ES-I3 (cell line): ENCODE measurements at regions not wholly inside any gene's neighbourhood (a gene's known extent, or its start where the extent isn't known, plus 50 kb on each side); places are given as distances from the start of the nearest gene placed in this dataset.

Experiments used
- H3K36me3 ChIP-seq: 2 replicates; pipeline ENCODE4 v1.6.1; 2013; ENCODE audit warnings: mild to moderate bottlenecking, low read length, control low read depth, moderate library complexity; ENCODE audit not compliant: insufficient read depth
- H3K4me1 ChIP-seq: 2 replicates; pipeline ENCODE4 v1.6.1; 2013; ENCODE audit warnings: mild to moderate bottlenecking, control low read depth, low read length; ENCODE audit not compliant: insufficient read depth
- H3K9ac ChIP-seq: 2 replicates; pipeline ENCODE4 v1.6.1; 2013; ENCODE audit warnings: low read depth, mild to moderate bottlenecking, low read length, moderate library complexity
- H3K9me3 ChIP-seq: 2 replicates; pipeline ENCODE4 v1.6.1; 2013; ENCODE audit warnings: mild to moderate bottlenecking, low read length, moderate library complexity; ENCODE audit not compliant: control insufficient read depth, insufficient read depth

DNA sequence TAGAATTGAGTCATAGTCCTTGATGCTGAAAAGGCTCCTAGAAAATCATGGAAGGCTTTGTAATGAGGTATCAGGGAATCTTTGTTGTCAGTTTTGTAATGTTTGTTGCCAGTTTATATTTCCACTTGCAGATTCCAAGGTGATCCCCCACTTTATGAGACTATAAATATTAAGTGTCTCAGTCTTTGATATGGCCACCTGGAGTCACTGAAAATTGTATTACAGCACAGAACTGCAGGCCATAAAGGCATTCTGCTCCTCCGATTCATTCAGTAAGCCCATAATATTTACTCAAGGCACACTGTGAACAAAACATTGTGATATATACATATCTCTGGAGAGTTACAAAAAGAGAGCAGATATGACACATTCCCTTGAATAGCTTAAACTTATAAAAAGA, 457.8 kb upstream of the ZNF385D start:
- Histone ChIP-seq H3K4me1 (no peaks in the 10 kb centered on the region), H3K9me3 (no peaks in the 10 kb centered on the region), H3K36me3 (no peaks in the 10 kb centered on the region), H3K9ac (no peak overlapping the region)

GRCh38 chr3:22209578-22209977, 458.6 kb upstream of the ZNF385D start:
- no peaks in the 10 kb centered on the region for H3K4me1 ChIP-seq
- H3K9me3 ChIP-seq, result no peaks in the 10 kb centered on the region

GRCh38 chr3:22210693-22211092, 459.7 kb upstream of the ZNF385D start:
- Histone ChIP-seq H3K4me1 (no peaks in the 10 kb centered on the region), H3K9me3 (no peaks in the 10 kb centered on the region), H3K9ac (no peak overlapping the region), H3K36me3 (no peaks in the 10 kb centered on the region)

More at GRCh38 chr3:22209578-22209977, 458.6 kb upstream of the ZNF385D start:
- Histone ChIP-seq H3K36me3 (no peaks in the 10 kb centered on the region), H3K9ac (no peak overlapping the region)

DNA sequence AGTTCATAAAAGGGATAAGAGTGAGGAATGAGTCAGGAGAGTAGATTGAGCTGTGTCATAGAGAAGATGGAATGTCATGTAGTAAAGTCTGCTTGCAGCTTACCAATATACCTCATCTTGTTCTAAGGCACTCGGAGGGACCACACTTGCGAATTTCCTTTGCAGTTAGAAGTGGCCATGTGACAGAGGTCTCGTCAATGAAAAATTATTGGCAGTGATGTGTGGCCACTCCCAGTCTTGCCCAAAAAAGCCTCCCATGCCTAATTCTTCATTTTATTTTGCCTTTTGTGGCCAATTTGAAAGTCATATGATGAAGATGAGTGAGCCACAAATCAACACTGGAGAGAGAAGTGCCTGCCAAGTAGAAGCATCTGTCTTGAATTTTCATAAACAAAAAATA, 465.6 kb upstream of the ZNF385D start:
- Histone ChIP-seq H3K9ac (no peak overlapping the region), H3K4me1 (no peaks in the 10 kb centered on the region), H3K36me3 (no peaks in the 10 kb centered on the region), H3K9me3 (no peaks in the 10 kb centered on the region)

DNA sequence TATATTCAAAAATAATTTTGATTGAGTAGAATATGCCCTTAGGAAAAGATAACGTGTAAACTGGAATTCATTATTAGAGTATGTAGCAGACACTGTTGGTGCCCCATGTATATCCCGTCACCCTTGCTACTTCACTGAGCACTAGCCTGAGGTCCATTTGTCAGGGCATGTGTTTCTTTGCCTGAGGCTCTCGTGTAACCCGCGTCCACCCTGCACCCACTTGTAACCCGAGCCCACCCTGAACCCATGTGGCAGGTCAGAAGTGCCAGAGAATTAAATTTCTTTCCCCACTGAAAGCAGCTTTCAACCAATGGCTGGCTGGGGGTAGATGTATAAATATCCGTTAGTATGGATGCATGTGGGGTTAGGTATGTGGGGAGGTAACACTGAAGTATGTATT, 474.2 kb upstream of the ZNF385D start:
- Histone ChIP-seq H3K9ac (no peak overlapping the region), H3K9me3 (no peaks in the 10 kb centered on the region), H3K4me1 (no peaks in the 10 kb centered on the region), H3K36me3 (no peaks in the 10 kb centered on the region)

DNA sequence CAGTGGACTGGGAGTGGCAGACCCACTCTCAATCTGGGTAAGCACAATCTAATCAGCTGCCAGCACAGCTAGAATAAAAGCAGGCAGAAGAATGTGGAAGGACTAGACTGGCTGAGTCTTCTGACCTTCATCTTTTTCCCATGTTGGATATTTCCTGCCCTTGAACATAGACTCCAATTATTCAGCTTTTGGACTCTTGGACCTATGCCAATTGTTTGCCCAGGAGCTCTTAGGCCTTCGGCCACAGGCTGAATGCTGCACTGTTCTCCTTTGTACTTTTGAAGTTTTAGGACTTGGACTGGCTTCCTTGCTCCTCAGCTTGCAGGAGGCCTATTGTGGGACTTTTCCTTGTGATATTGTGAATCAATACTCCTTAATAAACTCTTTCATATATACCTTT, 477.7 kb upstream of the ZNF385D start:
- Histone ChIP-seq H3K4me1 (no peaks in the 10 kb centered on the region), H3K9ac (no peak overlapping the region), H3K36me3 (no peaks in the 10 kb centered on the region)

DNA sequence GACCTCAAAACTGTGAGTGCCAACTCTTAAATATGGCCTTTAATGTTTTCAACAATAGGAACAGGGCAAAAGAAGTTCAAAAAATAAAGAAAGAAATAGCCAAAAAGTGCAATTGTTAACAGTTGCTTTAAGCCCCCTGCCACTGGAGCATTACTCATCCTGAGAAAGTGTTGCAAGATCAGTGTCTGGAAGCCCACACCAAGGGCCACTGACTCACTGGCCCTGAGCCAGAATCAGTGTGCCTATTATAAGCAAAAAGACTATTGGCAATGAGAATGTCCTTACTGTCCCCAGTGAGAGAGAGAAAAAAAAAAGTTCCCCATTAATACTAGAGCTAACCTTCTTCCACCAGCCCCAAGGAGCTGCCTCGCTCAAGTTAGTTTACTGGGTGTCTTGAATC, 480.1 kb upstream of the ZNF385D start:
- H3K9me3 ChIP-seq, result no peaks in the 10 kb centered on the region
- H3K36me3 ChIP-seq, result no peaks in the 10 kb centered on the region
- H3K4me1 ChIP-seq, result no peaks in the 10 kb centered on the region
- no peak overlapping the region for H3K9ac ChIP-seq

More for the DNA sequence above, 477.7 kb upstream of the ZNF385D start:
- no peaks in the 10 kb centered on the region for H3K9me3 ChIP-seq

DNA sequence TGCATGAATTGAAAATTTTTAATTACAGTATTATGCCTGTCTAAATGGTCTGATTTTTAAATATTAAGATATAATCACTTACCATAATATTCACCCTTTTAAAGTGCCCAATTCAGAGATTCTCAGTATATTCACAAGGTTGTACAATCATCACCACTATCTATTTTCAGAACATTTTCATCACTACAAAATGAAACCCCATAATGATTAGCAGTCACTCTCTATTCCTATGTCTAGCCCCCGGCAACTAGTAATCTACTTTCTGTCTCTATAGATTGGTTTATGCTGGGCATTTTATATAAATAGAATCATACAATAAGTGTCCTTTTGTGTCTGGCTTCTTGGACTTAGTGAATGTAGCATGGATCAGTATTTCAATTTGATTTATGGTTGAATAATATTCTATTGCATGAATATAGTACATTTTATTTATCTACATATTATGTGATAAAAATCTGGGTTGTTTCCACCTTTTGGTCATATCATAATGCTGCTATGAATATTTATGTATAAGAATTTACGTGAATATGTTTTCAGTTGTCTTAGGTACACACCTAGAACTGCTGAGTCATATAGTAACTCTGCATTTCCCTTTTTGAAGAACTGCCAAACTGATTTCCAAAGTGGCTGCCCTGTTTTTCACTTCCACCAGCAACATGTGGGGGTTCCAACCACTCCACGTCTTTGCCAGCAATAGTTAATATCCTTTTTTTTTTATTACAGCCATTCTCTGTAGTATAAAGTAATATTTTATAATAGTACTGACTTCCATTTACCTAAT, 485.7 kb upstream of the ZNF385D start:
- no peaks in the 10 kb centered on the region for H3K36me3 ChIP-seq
- no peaks in the 10 kb centered on the region for H3K4me1 ChIP-seq
- H3K9me3 ChIP-seq, result no peaks in the 10 kb centered on the region
- no peak overlapping the region for H3K9ac ChIP-seq

GRCh38 chr3:22239011-22239410, 488.0 kb upstream of the ZNF385D start:
- H3K4me1 ChIP-seq, result no peaks in the 10 kb centered on the region
- no peaks in the 10 kb centered on the region for H3K9me3 ChIP-seq
- no peak overlapping the region for H3K9ac ChIP-seq
- H3K36me3 ChIP-seq, result no peaks in the 10 kb centered on the region

DNA sequence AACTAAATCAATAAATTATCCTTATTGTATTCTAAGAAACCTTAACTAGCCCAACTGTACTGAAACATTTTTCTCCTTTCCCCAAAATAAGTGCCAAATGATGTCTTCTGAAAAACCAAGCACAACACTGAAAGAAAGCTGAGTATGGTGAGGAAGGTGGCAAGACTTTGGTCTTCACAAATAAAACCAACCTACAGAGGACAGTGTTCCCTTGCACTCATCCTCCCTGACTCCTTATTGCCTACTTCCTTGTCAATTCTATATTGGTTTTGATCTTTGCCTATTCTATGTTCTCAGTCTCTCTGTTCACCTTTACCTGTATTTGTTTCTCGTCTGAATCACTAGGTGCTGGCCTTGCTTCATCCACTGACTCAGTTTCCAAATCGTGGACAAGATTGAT, 490.1 kb upstream of the ZNF385D start:
- Histone ChIP-seq H3K4me1 (no peaks in the 10 kb centered on the region), H3K36me3 (no peaks in the 10 kb centered on the region), H3K9ac (no peak overlapping the region), H3K9me3 (no peaks in the 10 kb centered on the region)

DNA sequence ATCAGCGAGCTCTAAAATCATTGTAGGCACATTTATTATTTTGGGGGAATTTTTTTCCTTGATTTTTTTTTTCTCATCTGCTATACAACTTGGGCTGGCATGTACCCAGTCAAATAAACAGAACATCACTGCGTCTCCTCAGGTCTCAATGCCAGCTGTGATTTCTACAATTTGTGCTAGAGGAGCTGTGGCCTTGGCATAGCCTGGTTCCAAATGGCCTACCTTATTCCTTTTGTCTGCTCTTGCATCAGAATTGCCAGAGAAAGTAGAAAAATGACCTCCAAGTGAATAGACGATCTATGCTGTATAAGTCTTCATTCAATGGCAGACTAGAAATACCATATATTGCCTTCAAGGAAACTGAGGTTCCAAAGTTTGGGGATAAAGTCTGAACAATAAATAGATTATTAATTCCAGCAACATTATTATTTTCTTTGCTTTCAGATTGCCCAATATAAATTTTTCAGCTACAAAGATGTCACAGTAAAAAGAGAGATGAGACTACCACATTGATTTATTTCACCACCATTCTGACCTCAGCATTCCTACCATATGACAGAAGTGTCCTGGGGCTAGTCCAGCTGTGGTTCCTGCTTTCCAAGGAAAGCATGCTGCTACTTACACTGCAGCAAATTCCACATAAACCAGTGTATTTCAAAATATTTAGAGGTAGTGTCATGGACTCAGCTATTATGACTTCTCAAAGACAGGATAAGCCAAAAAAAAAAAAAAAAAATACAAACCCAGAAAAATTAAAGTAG, 493.9 kb upstream of the ZNF385D start:
- no peaks in the 10 kb centered on the region for H3K4me1 ChIP-seq
- no peaks in the 10 kb centered on the region for H3K9me3 ChIP-seq
- no peaks in the 10 kb centered on the region for H3K36me3 ChIP-seq
- no peak overlapping the region for H3K9ac ChIP-seq

DNA sequence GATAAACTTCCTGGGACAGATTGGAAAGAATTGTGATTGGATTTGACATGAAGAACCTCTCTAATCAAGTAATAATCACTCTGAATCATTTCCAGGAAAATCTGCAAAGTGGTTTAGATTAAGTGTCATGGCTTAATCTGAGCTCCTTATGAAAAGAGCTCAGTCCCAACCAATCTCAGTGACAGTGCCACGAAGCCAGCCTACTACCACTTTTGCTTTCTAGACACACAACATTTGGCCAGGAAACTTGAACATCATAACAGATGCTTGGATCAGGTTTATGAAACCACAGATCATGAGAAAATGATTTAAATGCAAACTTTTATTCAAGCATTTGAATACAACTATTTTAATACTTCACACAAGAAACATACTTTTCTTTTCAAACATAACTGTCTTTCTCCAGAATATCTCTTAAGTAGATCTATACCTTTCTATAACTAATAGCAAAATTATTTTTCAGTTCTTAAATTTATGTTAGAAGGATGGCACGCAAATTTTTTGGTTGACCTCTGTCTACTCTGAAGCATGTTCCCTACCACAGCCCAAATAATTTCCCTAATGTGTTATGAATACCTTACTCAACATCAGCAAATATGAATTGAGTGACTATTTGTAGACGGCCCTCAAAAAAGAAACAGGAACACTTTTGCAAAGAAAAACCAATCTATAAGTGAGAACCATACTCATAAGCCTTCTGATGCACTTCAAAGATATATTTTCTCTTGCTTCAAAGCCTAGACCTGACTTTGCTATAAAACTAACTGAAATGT, 495.0 kb upstream of the ZNF385D start:
- H3K36me3 ChIP-seq, result no peaks in the 10 kb centered on the region
- no peaks in the 10 kb centered on the region for H3K9me3 ChIP-seq
- no peak overlapping the region for H3K9ac ChIP-seq
- no peaks in the 10 kb centered on the region for H3K4me1 ChIP-seq

DNA sequence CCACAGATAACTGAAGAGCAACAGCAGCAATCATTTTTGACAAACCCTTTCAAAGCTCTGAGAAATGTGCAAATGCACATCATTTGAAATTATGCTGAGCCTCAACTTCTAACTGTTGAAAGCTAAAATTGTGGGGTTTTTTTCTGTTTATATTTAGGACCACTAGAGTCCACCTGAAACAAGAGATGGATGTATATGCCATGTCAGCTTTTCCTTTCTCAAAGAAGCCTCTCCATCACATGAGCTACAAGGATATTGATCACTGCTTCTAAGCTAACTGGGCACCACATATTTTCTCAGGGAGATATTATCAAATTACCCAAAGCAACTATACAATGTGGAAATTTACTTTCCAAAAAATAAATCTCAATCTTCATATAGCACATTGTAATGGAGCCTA, 498.6 kb upstream of the ZNF385D start:
- H3K9ac ChIP-seq, result no peak overlapping the region

DNA sequence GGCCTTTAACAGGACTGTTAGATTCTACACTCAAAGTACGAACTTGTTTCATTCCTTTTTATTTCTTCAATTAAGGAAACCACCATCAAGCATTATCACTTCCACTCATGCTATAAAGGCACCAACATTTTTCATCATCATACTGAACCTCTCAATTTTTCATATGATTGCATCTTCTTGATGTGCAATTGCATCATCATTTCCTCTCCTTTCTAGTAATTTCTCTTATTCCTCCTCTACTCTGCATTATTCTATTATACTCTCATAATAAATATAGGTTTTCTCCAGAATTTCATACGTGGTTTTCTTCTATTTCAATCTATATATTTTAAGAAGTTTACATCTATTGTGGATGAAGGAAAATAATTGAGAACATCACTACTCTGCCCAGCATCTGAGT, 506.2 kb upstream of the ZNF385D start:
- no peaks in the 10 kb centered on the region for H3K9me3 ChIP-seq
- no peaks in the 10 kb centered on the region for H3K4me1 ChIP-seq
- no peaks in the 10 kb centered on the region for H3K36me3 ChIP-seq
- H3K9ac ChIP-seq, result no peak overlapping the region

More for the DNA sequence above, 498.6 kb upstream of the ZNF385D start:
- Histone ChIP-seq H3K9me3 (no peaks in the 10 kb centered on the region), H3K36me3 (no peaks in the 10 kb centered on the region), H3K4me1 (peaks cover 4% of the 10 kb centered on the region; the same call in 1 of the 2 replicates)
